ENCODE measurements at regions not wholly inside any gene's neighbourhood (a gene's known extent, or its start where the extent isn't known, plus 50 kb on each side); places are given as distances from the start of the nearest gene placed in this dataset.

DNA sequence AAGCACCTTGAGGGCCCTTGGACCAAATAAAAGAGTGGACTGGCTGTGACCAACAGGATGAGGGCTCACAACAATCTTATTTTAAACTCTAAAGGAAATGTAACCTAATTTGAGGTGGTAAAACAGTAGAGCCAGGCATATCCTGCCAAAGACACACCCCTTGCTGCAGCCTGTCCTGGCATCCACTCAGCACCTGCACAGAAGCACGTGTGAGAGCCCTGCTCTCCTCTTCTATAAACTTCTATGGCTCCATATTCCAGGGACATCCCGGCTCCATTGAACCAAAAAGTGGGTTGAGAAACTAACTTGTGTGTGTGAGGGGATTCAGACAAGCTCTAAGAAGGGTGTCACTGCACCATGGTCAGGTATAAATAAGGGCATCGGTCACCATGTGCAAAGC, 190.9 kb upstream of the CHRNA7 start:
- RAD21 ChIA-PET (ENCODE audit: unreplicated experiment), result no interaction called here
- BruUV-seq (replicated peaks), result no TSS peak
- Histone ChIP-seq H3K36me3 (ENCODE audit: control insufficient read depth in 2 of 2, insufficient read depth in 2 of 2, low read length in 1 of 2) (no peaks in the 10 kb centered on the region), H3K27me3 (replicated peaks in 1 of 2; ENCODE audit: control insufficient read depth in 2 of 2, insufficient read depth in 2 of 2, low read length in 1 of 2) (peaks cover 0 to 2% of the 10 kb centered on the region in 2 experiments; a peak in 1 of 4 replicates), H2AFZ (ENCODE audit: control insufficient read depth, low read depth, low read length) (no peak overlapping the region), H3K4me3 (no peak overlapping the region), H3K79me2 (ENCODE audit: control insufficient read depth, insufficient read depth, low read length) (no peaks in the 10 kb centered on the region), H3K4me1 (ENCODE audit: control insufficient read depth, insufficient read depth, low read length) (no peaks in the 10 kb centered on the region), H4K20me1 (ENCODE audit: control insufficient read depth, insufficient read depth) (no peaks in the 10 kb centered on the region), H3K4me2 (ENCODE audit: control insufficient read depth, insufficient read depth) (no peak overlapping the region), H3K9ac (ENCODE audit: control insufficient read depth, insufficient read depth, low read length) (no peak overlapping the region), H3K9me3 (replicated peaks; ENCODE audit: control insufficient read depth, insufficient read depth, low read length) (no peaks in the 10 kb centered on the region), H3K27ac (ENCODE audit: control insufficient read depth, insufficient read depth) (no peak overlapping the region)
- in situ Hi-C loops (cut with MboI), result no loop called here
- DNase-seq (ENCODE audit: low read depth, low spot score) (no peak), ATAC-seq (no peak), FAIRE-seq (no peak)
- SMC1A ChIA-PET (ENCODE audit: uncharacterized antibody, unreplicated experiment), result no interaction called here
- CTCF ChIA-PET, result interaction anchor here (1.0 kb wide), 1 partner anchor 29 kb away, joined by 3 read pairs; no protein-coding TSS in a partner anchor
- no peak for TF ChIP-seq NFIC (IDR thresholded peaks at IDR 0.05; ENCODE audit: low read depth, low read length)
- TF ChIP-seq SREBF1 (IDR thresholded peaks at IDR 0.05; ENCODE audit: low read length), result no peak
- TF ChIP-seq HDAC6 (IDR thresholded peaks at IDR 0.05; ENCODE audit: unreplicated experiment), result no peak
- TF ChIP-seq YY1 (IDR thresholded peaks at IDR 0.05; ENCODE audit: low read depth, low read length), result no peak
- no peak for TF ChIP-seq ZNF217 (IDR thresholded peaks at IDR 0.05)
- WGBS (ENCODE audit: insufficient coverage, insufficient replicate concordance, low lambda C conversion rate, missing lambda C conversion rate), result 20% methylated on average over 3 of the region's 3 CpGs
- POLR2A ChIA-PET, result no interaction called here
- intact Hi-C loops (cut with micrococcal nuclease; ENCODE audit: unreplicated experiment), result no loop called here

DNA sequence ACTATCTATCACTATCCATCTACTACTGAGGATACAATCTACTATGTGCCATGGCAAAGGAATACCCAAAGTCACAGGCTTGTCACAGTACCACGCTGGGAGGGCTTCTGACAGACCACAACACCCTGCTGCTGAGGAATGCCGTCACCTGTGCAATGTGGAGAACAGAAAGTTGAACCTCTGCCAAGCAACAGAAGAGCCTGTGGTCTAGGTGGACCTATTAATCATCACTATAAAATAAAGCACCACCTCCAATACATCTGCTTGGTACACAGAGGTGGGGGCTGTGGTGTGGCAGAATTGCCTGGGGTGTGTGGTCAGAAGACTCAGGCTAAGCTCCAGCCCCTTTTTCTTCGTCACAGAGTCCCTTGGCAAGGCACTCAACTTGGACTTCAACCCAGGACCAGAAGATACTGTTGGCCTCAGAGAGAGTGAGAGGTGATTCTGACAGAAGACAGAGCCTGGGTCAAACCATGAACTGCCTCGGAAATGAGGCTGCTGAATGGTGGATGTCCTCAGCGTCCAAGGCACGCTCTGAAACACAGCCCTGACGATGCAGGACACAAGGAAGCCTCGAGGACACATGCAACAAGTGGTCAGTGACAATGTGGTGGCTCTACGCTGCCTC, 189.4 kb upstream of the CHRNA7 start:
- Histone ChIP-seq H3K9me3 (replicated peaks; ENCODE audit: control insufficient read depth, insufficient read depth, low read length) (no peaks in the 10 kb centered on the region), H3K36me3 (ENCODE audit: control insufficient read depth in 2 of 2, insufficient read depth in 2 of 2, low read length in 1 of 2) (no peaks in the 10 kb centered on the region), H3K4me1 (ENCODE audit: control insufficient read depth, insufficient read depth, low read length) (no peaks in the 10 kb centered on the region), H2AFZ (ENCODE audit: control insufficient read depth, low read depth, low read length) (no peak overlapping the region), H4K20me1 (ENCODE audit: control insufficient read depth, insufficient read depth) (no peaks in the 10 kb centered on the region), H3K4me3 (no peak overlapping the region), H3K27me3 (replicated peaks in 1 of 2; ENCODE audit: control insufficient read depth in 2 of 2, insufficient read depth in 2 of 2, low read length in 1 of 2) (no peaks in the 10 kb centered on the region), H3K79me2 (ENCODE audit: control insufficient read depth, insufficient read depth, low read length) (no peaks in the 10 kb centered on the region), H3K27ac (ENCODE audit: control insufficient read depth, insufficient read depth) (no peak overlapping the region), H3K4me2 (ENCODE audit: control insufficient read depth, insufficient read depth) (no peak overlapping the region), H3K9ac (ENCODE audit: control insufficient read depth, insufficient read depth, low read length) (no peak overlapping the region)
- BruUV-seq (replicated peaks), result no TSS peak
- FAIRE-seq, result no peak
- ChIA-PET POLR2A (no interaction called here), RAD21 (ENCODE audit: unreplicated experiment) (no interaction called here), SMC1A (ENCODE audit: uncharacterized antibody, unreplicated experiment) (no interaction called here), CTCF (no interaction called here)
- in situ Hi-C loops (cut with MboI) (no loop called here), intact Hi-C loops (cut with micrococcal nuclease; ENCODE audit: unreplicated experiment) (no loop called here)
- DNase-seq (ENCODE audit: low read depth, low spot score), result no peak
- under 1% methylated on average over 9 of the region's 9 CpGs for WGBS (ENCODE audit: insufficient coverage, insufficient replicate concordance, low lambda C conversion rate, missing lambda C conversion rate)
- ATAC-seq, result peak; percentile 38; the same call in 2 of the 3 replicates
- TF ChIP-seq, protein P1, sequence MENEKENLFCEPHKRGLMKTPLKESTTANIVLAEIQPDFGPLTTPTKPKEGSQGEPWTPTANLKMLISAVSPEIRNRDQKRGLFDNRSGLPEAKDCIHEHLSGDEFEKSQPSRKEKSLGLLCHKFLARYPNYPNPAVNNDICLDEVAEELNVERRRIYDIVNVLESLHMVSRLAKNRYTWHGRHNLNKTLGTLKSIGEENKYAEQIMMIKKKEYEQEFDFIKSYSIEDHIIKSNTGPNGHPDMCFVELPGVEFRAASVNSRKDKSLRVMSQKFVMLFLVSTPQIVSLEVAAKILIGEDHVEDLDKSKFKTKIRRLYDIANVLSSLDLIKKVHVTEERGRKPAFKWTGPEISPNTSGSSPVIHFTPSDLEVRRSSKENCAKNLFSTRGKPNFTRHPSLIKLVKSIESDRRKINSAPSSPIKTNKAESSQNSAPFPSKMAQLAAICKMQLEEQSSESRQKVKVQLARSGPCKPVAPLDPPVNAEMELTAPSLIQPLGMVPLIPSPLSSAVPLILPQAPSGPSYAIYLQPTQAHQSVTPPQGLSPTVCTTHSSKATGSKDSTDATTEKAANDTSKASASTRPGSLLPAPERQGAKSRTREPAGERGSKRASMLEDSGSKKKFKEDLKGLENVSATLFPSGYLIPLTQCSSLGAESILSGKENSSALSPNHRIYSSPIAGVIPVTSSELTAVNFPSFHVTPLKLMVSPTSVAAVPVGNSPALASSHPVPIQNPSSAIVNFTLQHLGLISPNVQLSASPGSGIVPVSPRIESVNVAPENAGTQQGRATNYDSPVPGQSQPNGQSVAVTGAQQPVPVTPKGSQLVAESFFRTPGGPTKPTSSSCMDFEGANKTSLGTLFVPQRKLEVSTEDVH (IDR thresholded peaks at IDR 0.05; ENCODE audit: low read depth, partially characterized antibody), result no peak
- TF ChIP-seq ASH2L (IDR thresholded peaks at IDR 0.05; ENCODE audit: borderline replicate concordance, low read depth) (no peak), RELA (IDR thresholded peaks at IDR 0.05; ENCODE audit: borderline replicate concordance, partially characterized antibody) (no peak), POLR2A (IDR thresholded peaks at IDR 0.05; ENCODE audit: low read depth, low read length) (no peak), MYB (IDR thresholded peaks at IDR 0.05; ENCODE audit: borderline replicate concordance, low read depth, low read length) (no peak), STAT3 (IDR thresholded peaks at IDR 0.05; ENCODE audit: low read depth, low read length) (no peak), TCF7 (IDR thresholded peaks at IDR 0.05; ENCODE audit: borderline replicate concordance) (no peak)
- TF ChIP-seq, protein P2, sequence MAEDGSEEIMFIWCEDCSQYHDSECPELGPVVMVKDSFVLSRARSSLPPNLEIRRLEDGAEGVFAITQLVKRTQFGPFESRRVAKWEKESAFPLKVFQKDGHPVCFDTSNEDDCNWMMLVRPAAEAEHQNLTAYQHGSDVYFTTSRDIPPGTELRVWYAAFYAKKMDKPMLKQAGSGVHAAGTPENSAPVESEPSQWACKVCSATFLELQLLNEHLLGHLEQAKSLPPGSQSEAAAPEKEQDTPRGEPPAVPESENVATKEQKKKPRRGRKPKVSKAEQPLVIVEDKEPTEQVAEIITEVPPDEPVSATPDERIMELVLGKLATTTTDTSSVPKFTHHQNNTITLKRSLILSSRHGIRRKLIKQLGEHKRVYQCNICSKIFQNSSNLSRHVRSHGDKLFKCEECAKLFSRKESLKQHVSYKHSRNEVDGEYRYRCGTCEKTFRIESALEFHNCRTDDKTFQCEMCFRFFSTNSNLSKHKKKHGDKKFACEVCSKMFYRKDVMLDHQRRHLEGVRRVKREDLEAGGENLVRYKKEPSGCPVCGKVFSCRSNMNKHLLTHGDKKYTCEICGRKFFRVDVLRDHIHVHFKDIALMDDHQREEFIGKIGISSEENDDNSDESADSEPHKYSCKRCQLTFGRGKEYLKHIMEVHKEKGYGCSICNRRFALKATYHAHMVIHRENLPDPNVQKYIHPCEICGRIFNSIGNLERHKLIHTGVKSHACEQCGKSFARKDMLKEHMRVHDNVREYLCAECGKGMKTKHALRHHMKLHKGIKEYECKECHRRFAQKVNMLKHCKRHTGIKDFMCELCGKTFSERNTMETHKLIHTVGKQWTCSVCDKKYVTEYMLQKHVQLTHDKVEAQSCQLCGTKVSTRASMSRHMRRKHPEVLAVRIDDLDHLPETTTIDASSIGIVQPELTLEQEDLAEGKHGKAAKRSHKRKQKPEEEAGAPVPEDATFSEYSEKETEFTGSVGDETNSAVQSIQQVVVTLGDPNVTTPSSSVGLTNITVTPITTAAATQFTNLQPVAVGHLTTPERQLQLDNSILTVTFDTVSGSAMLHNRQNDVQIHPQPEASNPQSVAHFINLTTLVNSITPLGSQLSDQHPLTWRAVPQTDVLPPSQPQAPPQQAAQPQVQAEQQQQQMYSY (CRISPR knock-in tag; IDR thresholded peaks at IDR 0.05), result no peak

Data from GM12878 (cell line).